NCI-H774 (cell line): ENCODE measurements at regions not wholly inside any gene's neighbourhood (a gene's known extent, or its start where the extent isn't known, plus 50 kb on each side); places are given as distances from the start of the nearest gene placed in this dataset.

Experiments used
- DNase-seq: peaks from one replicate; lab custom pipeline; 2025; lab: John Stamatoyannopoulos, UW

DNA sequence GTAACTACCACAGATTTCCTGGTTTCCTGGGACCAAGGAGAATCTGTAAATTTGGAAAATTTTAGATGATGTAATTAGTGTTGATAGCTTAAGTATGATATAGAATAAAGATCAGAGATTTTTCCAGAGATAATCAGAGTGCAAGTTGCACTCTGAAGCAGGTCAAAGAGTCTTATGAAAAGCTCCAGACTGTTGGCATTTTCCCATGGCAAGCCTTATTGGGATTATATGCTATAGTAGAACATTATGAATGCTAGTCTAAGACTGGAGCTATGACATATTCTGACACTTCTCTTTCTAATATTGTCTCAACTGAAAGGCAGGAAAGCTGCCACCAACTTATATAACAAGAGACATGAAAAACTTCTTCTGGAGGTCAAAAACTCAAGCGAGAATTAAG is 1638.3 kb upstream of the LRRTM1 start:
- no peak for DNase-seq

DNA sequence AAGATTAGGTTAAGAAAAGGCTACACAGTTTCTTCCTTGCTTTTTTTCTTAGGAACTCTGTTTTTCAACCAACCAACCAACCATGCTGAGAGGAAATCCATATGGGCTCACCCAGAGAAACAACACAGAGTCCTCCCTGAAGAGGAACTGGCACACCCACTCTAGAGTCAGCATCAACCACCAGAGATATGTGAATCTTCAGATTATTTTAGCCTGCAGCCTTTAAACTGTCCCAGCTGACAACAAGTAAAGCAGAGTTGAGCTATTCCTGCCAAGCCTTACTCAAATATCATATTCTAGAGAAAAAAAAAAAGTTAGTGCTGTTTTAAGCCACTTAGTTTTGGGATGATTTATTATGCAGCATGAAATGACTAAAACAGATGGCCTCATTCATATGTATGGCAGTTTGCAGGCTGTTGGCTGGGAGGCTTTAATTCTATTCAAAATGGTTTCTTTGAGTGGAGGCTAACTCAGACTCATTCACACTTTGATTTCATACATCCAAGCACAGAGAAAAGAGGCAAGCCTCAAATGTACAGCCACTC is 1637.7 kb upstream of the LRRTM1 start:
- no peak for DNase-seq

DNA sequence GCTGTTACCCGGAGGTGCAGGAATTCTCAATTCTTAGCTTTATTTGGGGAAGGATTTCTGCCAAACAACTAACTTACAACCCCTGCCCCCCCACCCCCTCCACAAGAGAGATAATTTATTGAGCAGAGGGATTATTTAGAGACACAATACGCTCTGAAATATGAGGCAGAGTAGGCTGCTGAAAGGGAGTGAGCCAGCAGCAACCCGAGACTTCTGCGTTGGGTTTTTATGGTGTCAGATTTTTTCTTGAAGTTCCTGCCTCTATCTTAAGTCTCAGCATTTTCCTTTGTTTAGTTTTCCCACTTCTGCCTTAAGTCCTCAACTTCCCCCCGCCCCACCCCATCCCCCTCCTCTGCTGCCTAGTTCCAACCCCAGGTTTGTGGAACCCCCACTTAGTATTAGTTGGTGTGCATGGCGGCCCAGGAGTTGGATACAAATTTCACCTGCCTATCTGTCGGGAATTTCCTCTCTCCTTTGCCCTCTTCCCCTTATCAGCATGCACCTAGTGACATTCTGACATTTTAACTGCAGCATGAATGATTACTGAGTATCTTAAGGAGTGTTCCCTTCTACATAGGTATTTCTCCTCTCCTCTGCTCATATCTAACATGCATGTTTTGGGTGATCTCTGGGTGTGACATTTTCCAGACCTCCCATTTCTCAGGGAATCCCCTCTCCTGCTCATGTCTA is 1635.9 kb upstream of the LRRTM1 start:
- no peak for DNase-seq

DNA sequence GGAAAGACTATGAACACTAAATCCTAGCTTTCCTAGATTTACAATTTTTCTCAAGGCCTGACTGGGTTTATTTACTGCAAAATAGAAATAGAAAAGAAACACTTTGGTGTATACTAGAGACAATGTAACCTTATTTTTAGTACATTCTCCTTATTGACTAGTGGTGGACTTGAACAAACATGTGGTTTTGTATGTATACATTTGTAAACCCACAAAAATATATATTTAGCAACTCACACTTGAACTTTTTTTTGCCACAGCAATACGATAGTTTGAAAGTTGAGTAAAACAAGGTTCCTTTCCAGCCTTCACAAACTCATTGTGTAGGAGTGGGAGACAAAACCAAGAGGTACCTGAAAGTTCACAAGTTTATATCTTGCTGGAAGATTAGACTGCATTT is 1633.4 kb upstream of the LRRTM1 start:
- no peak for DNase-seq

DNA sequence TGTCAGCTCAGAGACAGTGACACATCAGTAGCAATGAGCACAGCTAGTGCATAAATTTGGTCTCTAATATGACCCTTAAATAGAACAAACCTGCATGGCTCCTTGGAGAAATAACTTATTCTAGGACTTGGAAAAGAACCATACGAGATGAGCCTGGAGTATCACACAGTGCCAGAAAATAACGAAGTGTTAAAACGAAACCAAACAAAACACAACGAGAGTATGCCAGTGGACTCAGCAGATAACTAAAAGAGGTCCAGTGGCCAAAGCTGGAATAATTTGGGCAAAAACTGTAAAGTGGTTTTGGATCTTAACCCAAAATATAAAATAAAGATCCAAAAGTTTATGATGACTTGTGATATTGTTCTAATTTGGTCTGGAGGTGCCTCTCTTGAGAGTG is 1599.0 kb upstream of the LRRTM1 start:
- DNase-seq = no peak

DNA sequence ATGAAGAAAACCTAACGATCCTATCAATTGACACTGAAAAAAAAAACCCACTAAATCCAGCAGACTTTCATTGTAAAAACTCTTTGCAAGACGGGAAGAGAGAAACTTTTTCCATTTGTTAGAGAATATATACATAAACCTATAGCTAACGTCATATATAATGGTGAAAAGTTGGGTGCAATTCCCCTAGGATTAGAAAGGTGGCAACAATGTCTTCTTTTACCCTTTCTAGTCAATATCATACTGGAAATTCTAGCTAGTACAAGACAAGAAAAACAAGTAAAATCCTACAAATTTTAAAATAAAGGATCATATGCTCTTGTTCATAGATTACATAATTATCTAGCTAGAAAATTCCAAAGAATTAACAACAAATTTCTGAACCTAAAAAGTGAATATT is 1596.5 kb upstream of the LRRTM1 start:
- DNase-seq = no peak

DNA sequence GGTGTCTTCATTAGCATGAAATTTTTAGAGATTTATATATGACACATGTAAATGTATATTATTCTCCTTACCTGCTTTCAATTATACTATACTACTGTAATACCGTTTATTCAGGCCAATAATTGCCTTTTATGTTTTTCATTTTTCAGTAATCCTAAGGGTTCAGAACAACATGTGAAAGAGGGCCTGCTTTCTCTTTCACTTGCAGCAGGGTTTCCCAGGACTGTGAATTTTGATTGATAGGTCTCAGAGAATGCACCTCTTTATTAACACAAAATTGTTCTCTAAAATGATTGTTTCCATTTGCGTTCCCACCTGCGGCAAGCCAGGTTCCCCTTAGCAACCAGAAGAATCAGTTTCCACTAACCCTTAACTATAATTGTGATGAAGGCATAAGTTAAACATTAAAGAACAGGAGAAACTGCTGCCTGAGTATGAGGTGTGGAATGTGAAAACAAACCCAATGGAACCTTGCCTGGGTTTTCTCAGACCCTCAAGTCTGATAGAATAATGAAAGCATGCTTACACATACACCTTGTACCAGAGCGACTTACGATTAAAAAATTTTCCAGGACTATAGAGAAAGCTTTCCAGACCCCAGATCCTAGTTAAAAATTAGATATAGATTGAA is 1591.2 kb upstream of the LRRTM1 start:
- DNase-seq = no peak

DNA sequence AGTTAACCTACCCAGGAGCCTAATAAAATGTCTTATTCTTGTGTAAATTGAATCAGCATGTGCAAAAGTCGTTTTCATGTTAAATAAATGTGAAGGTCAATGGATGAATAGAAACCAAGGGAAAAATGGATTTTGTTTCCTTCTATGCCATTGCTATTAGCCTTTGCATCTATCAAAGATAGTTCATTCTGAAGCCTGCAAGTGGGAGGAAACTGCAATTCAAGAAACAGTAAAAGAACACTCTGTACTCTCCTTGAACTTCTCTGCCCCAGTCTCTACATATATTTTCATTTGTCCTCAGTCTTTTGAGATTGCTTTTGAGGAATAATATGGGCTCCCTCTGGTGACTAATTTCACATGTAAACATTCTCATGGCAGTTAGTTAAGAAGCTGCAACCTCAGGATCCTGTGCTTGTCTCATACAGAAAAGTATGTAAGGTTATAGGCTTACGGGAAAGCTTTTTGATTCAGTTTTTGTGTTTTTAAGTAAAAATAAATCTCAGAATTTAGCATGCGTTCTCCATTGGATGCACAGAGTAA is 1590.0 kb upstream of the LRRTM1 start:
- DNase-seq = no peak

DNA sequence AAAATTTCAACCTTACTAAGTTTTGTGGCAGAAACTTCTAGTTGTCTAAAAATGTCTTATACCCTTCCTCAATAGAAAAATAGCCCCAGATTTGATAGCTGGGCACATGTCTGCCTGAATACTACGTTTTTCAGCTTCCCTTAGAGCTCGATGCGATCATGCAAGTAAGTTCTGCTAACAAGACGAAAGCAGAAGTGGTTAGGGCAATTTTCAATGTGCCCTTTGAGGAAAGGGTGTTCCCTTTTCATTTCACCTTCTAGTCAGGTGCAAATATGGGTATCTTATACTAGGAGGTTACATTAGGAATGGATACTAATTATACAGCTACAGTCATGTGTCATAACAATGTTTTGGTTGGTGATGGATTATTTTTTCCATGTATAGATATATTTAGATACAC is 1572.1 kb upstream of the LRRTM1 start:
- DNase-seq = no peak

DNA sequence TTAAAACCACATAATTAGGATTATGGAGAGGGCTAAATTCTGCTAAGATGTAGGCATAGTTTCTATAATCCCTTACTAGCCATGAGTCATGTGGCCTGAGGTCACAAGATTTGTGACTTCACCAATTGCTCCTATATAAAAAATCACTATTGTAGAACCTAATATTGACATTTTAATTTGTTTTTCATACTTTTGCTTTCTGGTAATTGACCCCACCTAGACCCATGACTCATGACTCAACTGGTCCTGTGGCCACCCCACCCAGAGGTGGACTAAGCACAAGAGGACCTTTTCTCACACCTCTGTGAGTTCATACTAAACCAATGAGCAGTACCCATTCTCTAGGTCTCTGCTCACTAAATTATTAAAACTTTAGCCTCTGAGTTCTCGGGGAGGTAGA is 1567.5 kb upstream of the LRRTM1 start:
- DNase-seq = no peak

DNA sequence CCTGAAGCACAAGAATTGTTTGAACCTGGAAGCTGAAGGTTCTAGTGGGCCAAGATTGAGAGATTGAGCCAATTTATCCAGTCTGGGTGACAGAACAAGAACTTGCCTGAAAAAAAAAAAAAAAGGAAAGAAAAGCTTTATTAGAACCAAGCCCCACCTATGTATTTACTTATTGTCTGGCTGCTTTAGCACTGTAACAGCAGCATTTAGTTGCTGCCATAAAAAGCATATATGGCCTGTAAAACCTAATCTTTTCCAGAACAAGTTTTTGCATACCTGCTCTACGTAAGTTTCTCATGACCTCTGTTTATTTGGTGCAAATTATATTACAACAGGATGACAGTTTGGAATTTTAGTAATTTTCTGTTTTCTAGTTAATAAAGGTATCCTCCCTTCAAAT is 1565.6 kb upstream of the LRRTM1 start:
- DNase-seq = no peak

DNA sequence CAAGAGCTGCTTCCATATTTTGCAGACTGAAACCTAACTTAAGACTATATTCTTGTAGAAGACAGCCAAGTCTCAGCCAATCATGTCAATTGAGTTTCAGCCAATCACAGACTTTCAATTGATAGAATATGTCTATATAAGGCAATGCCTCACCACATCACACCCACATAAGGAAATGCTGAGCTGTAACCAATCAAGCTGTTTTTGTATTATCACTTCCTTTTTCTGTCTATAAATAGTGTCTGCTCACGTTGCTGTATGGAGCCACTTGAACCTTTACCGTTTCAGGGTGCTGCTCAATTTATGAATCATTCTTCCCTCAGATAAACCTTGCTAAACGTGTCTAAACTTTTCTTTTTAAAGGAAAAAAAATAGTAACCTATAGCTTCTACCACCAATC is 1554.4 kb upstream of the LRRTM1 start:
- DNase-seq = no peak

DNA sequence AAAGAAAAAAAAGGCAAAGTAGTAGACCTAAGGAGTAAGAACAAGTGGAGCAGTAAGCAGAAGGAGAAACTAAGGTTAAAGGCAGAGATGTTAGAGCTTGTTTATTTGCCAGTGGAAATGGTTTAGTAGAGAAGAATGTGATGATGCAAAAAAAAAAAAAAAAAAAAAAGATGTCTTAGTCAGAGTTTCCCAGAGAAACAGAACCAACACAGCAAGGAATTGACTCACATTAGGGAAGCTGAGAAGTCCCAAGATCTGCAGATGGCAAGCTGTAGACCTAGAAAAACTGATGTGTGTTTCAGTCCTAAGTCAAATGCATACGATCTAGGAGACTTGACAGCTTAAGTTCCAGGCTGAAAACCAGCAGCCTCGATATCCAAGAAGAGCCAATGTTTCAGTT is 1548.8 kb upstream of the LRRTM1 start:
- DNase-seq = no peak

DNA sequence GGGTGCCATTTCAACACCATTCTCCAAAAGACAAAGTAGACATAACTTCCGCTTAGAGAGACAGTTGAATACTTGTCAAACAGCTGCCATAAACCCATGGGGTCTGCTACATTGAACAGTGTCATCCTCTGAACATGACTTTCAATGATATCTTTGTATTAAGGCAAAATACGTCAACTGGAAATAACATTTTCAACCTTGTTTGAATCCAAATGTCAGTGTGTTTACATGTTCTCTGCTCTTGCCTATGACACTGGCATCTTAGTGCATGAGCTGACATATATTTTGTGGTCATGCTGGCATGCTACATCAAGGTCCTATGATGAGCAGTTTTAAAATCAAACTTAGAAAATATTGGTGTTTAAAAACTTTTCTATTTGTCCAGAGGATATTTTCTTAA is 1548.1 kb upstream of the LRRTM1 start:
- no peak for DNase-seq

DNA sequence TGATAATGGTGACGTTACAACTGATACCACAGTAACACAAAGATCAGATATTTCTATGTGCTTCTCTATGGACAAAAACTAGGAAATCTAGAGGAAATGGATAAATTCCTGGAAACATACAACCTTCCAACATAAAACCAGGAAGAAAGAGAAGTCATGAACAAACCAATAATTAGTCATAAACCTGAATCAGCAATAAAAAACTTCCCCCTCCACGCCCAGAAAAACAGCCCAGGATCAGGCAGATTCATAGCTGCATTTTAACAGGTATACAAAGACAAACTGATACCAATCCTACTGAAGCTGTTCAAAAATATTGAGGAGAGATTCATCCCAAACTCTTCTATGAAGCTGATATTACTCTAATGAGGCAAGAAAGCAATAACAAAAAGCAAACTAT is 1535.2 kb upstream of the LRRTM1 start:
- DNase-seq = no peak

DNA sequence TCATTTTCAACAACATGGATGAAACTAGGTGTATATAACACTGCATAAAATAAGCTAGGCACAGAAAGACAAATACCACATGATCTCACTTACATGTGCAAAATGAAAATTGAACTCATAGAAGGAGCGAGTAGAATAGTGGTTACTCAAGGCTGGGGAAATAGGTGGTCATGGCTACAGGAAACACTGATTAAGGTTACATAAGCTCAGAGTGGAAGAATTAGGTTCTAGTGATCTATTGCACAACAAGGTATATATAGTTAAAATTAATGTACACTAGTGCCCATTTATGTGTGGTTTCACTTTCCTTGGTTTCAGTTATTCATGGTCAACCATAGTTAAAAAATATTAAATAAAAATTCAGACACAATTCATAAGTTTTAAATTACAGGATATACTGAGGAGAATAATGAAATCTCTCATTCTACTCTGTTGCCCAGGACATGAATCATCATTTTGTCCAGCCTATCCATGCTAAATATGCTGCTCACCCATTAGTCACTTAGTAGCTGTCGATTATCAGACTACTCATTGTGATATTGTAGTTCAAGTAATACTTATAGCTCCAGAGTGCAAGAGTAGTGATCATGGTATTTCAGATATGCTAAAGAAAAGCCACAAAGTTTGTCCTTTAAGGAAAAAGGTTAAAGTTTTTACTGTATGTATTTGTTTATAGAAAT is 1530.9 kb upstream of the LRRTM1 start:
- DNase-seq = no peak

DNA sequence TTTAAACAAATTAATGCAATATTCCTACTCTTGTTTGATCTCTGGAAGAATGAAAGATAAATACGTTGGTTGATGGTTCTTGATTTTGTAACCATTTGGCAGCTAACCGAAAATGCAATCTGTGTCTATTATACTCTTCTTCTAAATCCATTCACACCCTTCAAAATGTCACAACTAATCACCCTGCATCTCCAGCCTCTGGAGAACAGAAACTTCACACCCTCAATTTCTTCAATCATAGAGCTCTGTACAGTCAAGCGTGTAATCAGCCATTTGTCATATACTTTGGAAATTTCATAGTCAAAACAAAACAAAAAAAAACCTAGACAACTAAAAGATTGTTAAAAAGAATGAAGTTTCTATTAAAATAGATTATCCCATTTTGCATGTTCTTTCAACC is 1482.3 kb upstream of the LRRTM1 start:
- DNase-seq = no peak

DNA sequence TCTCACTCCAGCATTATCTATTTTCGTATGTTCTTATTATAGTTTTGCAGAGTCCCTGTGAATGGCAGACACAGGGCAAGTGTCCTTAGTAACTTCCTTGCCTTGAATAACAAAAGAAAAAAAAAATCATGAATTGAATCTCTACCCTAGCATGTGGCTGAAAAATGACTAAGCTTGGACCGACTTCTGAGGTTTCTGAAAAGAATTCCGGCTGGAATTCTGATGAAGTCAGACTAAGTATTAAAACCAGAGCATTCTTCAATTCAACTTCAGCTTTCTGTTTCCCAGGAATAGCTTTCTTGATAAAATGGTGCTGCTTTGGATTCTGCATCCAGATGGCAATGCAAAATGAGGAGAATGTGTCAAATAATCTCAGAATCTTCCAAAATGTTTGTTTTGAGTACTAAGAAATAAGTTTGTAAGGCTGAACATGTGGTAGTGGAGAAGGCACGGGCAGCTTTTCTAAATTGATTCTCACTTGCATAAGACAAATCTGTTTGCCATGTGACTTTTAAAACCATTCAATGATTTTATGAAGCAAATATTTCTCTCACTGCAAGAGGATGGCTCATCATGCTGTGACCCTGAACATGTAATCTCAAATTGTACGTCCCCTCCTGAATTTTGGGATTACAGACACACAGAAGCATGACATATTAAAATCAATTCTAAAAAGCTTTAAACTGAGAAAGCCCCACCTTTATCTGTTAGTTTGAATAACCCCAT is 1462.8 kb upstream of the LRRTM1 start:
- no peak for DNase-seq

DNA sequence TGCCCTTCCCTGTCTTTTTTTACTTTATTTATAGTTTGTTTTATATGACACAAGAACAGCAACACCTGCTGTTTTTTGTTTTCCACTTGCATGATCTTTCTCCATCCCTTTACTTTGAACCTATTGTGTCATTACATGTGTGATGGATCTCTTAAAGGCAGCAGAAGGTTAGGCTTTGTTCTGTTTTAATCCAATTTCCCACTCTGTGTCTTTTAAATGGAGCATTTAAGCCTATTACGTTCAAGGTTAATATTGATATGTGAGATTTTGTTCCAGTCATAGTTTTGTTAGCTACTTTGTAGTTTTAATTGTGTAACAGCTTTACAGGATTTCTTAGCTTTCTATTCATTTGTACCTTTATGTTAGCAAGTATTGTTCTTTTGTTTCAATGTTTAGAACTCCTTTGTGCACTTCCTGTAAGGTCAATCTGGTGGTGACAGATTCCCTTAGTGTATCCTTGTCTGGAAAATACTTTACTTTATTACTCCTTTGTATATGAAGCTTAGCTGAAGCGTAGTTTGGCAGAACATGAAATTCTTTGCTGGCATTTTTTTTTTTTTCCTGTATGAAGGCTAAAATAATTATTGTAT is 1443.0 kb upstream of the LRRTM1 start:
- DNase-seq = no peak

DNA sequence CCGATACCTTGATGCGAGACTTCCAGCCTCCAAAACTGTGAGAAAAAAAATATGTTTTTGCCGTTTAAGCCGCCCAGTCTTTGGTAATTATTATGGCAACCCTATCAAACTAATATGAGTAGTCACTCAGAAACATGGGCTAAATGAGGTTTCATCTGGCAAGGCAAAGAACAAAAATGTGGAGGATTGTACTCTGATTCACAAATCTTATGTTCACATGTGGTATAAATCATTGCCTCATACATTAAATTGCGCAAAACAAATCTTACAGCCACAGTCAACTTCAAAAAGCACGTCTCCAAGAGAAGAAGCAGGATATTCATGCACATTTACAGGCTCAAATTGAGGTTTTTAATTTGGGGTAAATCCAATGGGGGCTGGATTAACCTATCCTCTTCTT is 1435.4 kb upstream of the LRRTM1 start:
- no peak for DNase-seq

DNA sequence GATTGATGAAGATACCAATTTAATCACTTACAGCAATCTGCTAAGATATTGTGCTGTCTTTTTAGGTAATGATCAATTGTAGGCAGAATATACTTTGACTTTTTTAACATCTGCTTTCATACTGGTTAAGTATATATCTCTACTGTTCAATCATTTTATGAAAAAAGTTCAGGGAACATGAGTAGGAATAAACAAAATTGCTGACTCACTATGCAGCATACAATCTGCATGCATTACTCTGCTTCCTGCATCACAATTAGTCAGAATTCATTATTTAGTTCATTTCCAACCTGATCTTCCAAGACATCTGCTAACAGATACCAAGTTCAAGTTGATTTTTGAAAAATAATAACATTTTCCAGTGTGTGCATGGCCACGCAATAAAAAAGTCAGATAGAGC is 1430.4 kb upstream of the LRRTM1 start:
- DNase-seq = no peak

DNA sequence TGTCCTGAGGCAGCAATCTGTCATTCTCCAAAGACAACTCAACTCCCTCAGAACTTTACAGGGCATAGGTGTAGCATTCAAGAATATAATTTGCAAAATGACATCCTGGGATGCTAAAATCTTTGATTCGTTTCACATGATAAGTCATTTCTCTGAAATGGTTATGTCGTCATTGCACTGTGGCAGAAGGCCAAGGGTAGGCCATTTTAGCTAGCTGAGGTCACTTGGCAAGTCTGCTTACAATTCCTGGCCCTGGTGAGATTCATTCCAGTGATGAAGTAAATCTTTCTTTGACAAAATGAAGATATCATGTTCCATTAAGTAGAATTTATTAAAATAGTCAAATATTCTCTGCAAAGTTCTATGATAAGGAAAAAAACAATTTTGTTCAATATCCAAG is 1410.3 kb upstream of the LRRTM1 start:
- DNase-seq = no peak
